ENCODE measurements at regions not wholly inside any gene's neighbourhood (a gene's known extent, or its start where the extent isn't known, plus 50 kb on each side); places are given as distances from the start of the nearest gene placed in this dataset.

DNA sequence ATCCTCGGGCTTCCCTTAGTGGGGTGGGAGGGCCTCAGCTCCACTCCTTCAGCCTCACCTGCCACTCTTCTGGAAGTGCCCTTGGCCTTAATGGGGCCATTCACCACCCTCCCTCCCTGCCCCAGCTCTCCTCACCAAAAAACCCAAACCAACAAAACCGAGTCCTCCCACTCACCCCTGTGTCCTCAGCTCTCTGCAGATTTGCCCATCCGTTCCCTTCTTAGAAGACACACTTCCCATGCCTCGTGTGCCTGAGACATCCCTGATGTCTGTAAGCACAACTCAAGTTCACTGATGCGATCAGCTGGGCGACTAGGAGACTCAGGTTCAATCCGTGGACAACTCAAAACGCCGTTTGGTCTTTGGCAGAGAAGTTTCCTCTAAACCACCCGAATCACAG is 839.2 kb downstream of the TBC1D22A start:
- TF ChIP-seq, protein P1, sequence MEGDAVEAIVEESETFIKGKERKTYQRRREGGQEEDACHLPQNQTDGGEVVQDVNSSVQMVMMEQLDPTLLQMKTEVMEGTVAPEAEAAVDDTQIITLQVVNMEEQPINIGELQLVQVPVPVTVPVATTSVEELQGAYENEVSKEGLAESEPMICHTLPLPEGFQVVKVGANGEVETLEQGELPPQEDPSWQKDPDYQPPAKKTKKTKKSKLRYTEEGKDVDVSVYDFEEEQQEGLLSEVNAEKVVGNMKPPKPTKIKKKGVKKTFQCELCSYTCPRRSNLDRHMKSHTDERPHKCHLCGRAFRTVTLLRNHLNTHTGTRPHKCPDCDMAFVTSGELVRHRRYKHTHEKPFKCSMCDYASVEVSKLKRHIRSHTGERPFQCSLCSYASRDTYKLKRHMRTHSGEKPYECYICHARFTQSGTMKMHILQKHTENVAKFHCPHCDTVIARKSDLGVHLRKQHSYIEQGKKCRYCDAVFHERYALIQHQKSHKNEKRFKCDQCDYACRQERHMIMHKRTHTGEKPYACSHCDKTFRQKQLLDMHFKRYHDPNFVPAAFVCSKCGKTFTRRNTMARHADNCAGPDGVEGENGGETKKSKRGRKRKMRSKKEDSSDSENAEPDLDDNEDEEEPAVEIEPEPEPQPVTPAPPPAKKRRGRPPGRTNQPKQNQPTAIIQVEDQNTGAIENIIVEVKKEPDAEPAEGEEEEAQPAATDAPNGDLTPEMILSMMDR (IDR thresholded peaks at IDR 0.05 in 8 of 11, conservative IDR thresholded peaks at IDR 0.05 in 3 of 11): no peak
- TF ChIP-seq POLR2AphosphoS5 (IDR thresholded peaks at IDR 0.05) (no peak), POLR2A (IDR thresholded peaks at IDR 0.05) (no peak)

Data from spleen (tissue), 7 donors.